Breast epithelium (tissue), 4 donors: ENCODE measurements at regions not wholly inside any gene's neighbourhood (a gene's known extent, or its start where the extent isn't known, plus 50 kb on each side); places are given as distances from the start of the nearest gene placed in this dataset.

Experiments
- DNase-seq, 2 donors: peaks; one replicate each; pipeline ENCODE4 v3.0.0-alpha.2; 2019; ENCODE audit warnings: low spot score in 2 of 2
- H3K27ac ChIP-seq, 2 donors: fragments of 200-600 bp; sonication (generic) in 1 of 2; one replicate each; pipeline ENCODE4 v1.5.1; 2016 to 2019; ENCODE audit warnings: mild to moderate bottlenecking in 1 of 2
- H3K27me3 ChIP-seq, 2 donors: fragments of 200-600 bp; sonication (generic) in 1 of 2; one replicate each; pipeline versions ENCODE4 v1.5.1 to v1.6.0; 2017 to 2019; ENCODE audit warnings: control low read depth in 1 of 2, mild to moderate bottlenecking in 1 of 2
- H3K36me3 ChIP-seq: fragments of 200-600 bp; one replicate; pipeline ENCODE4 v1.5.1; 2019
- H3K4me1 ChIP-seq, 2 donors: fragments of 200-600 bp; sonication (generic); one replicate each; pipeline ENCODE4 v1.5.1; 2016 to 2019; ENCODE audit warnings: control low read depth in 1 of 2
- H3K4me3 ChIP-seq, 3 donors: fragments of 200-600 bp; sonication (generic); 1 replicate in 2 of 3; 2 replicates in 1 of 3; pipeline ENCODE4 v1.5.1; 2016 to 2019; ENCODE audit warnings: mild to moderate bottlenecking in 3 of 3, moderate library complexity in 2 of 3
- H3K9me3 ChIP-seq, 2 donors: fragments of 200-600 bp; sonication (generic) in 1 of 2; one replicate each; pipeline ENCODE4 v1.5.1; 2016 to 2019; ENCODE audit warnings: control low read depth in 1 of 2
- POLR2A ChIP-seq: fragments of 450-650 bp; IDR thresholded peaks from one replicate; pipeline ENCODE4 v1.6.1; 2016; ENCODE audit warnings: antibody characterized with exemption, mild to moderate bottlenecking, moderate library complexity
- POLR2AphosphoS5 ChIP-seq, 3 donors: sonication (generic); formaldehyde crosslinking; IDR thresholded peaks; one replicate each; pipeline ENCODE4 v1.6.1; 2017; ENCODE audit warnings: antibody characterized with exemption in 3 of 3
- intact Hi-C: fragments of 100-400 bp; cut with DNase I; formaldehyde crosslinking; loops from one replicate; pipeline ENCODE4 v1.15.1; 2023; ENCODE audit warnings: low total_unique reads
- TF ChIP-seq, protein P1 (sequence below), 3 donors: fragments of 450-650 bp; IDR thresholded peaks; one replicate each; pipeline ENCODE4 v1.5.1; 2016 to 2017; ENCODE audit warnings: antibody characterized with exemption in 3 of 3, mild to moderate bottlenecking in 3 of 3, moderate library complexity in 3 of 3

DNA sequence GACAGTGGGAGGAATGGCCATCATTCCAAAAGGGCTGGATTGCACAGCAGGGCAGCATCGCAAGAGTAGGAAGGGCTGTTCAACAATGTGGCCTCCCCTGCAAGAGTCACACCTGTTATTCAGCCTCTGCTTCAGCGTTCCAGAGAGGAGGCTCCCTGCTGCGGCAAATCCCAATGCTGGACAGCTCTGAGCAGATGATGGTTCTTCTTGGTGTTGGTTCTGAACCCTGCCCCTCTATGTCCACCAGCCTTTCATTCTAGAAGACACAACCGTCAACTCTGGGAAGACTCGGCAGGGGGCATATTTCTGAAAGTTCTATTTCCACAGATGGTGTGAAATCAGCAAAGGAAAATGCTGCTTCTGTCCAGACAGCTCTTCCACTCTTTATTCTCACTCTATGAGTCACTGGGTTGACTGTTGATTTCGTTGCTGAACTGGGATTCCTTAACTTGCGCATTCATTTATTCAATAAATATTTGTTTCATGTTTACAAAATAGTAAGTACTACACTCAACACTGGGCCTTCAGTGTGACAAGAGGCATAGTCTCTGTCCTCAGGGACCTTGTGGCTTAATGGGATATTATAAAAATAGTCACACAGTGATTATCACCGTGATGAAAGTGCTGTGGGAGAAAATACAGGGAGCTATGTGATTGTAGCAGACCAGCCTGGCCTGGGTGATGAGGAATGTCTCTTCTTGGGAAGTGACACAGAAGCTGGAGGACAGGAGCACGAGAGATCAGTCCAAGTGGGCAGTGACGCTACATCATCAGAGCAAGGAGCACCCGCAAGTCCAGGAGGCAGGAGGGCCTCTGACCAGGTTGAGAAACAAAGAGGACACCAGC is 260.3 kb downstream of the SIPA1L2 start:
- intact Hi-C loops, result loop anchor here (1.0 kb wide), 1 partner anchor 8 kb away; no protein-coding TSS in a partner anchor
- Histone ChIP-seq H3K4me1 (no peaks in the 10 kb centered on the region), H3K4me3 (no peak overlapping the region), H3K27me3 (no peaks in the 10 kb centered on the region), H3K36me3 (no peaks in the 10 kb centered on the region), H3K9me3 (no peaks in the 10 kb centered on the region), H3K27ac (no peak overlapping the region)
- no peak for DNase-seq
- TF ChIP-seq POLR2AphosphoS5 (IDR thresholded peaks at IDR 0.05) (no peak), POLR2A (no peak)
- TF ChIP-seq, protein P1, sequence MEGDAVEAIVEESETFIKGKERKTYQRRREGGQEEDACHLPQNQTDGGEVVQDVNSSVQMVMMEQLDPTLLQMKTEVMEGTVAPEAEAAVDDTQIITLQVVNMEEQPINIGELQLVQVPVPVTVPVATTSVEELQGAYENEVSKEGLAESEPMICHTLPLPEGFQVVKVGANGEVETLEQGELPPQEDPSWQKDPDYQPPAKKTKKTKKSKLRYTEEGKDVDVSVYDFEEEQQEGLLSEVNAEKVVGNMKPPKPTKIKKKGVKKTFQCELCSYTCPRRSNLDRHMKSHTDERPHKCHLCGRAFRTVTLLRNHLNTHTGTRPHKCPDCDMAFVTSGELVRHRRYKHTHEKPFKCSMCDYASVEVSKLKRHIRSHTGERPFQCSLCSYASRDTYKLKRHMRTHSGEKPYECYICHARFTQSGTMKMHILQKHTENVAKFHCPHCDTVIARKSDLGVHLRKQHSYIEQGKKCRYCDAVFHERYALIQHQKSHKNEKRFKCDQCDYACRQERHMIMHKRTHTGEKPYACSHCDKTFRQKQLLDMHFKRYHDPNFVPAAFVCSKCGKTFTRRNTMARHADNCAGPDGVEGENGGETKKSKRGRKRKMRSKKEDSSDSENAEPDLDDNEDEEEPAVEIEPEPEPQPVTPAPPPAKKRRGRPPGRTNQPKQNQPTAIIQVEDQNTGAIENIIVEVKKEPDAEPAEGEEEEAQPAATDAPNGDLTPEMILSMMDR (IDR thresholded peaks at IDR 0.05), result no peak

DNA sequence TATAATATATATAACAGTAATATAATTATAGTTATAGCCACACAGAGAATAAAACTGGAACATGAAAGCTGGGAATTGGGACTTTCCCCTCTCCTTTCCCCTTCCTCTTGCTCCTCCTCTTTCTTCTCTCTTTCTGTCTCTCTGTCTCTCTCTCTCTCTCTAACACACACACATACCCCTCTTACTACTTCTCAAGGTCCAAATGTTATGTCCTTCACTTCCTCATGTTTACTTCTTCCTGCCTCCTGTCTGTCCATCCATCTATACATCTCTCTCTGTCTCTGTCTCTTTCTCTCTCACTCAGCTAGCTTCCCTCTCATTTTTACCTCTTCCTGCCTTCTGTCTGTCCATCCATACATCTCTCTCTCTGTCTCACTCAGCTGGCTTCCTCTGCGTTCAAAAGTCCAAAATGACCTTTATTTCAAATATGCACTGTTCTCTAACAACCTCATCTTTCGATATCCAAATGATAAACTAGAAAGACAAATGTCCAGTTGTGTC is 261.1 kb downstream of the SIPA1L2 start:
- Histone ChIP-seq H3K4me3 (no peak overlapping the region), H3K9me3 (no peaks in the 10 kb centered on the region), H3K4me1 (no peaks in the 10 kb centered on the region), H3K27ac (no peak overlapping the region), H3K36me3 (no peaks in the 10 kb centered on the region), H3K27me3 (no peaks in the 10 kb centered on the region)
- TF ChIP-seq, protein P1 (IDR thresholded peaks at IDR 0.05), result no peak
- TF ChIP-seq POLR2A (no peak), POLR2AphosphoS5 (IDR thresholded peaks at IDR 0.05) (no peak)
- DNase-seq, result no peak
- intact Hi-C loops, result loop anchor here (1.0 kb wide), 1 partner anchor 8 kb away; no protein-coding TSS in a partner anchor

DNA sequence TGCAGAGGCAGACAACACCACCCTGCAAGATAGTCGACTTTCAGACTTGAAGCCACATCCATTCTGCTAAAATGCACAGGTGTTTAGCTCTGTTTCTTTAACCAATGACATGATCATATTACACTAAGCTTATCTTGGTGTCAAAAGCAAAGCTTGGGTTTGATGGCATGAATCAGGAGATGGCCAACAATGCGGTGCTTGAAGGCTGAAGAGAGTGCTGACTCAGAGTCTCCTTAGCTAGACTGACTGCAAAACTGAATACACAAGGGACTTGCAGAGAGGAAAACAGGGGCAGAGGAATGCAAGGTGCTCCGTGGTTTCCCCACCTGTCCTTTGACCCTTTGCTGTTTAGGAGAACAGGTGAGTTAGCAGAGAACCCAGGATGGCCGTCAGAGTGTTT is 262.6 kb downstream of the SIPA1L2 start:
- Histone ChIP-seq H3K9me3 (no peaks in the 10 kb centered on the region), H3K4me1 (no peaks in the 10 kb centered on the region), H3K27ac (no peak overlapping the region), H3K4me3 (no peak overlapping the region), H3K27me3 (no peaks in the 10 kb centered on the region), H3K36me3 (no peaks in the 10 kb centered on the region)
- intact Hi-C loops, result no loop called here
- TF ChIP-seq, protein P1 (IDR thresholded peaks at IDR 0.05), result no peak
- no peak for TF ChIP-seq POLR2AphosphoS5 (IDR thresholded peaks at IDR 0.05)
- no peak for TF ChIP-seq POLR2A
- no peak for DNase-seq

DNA sequence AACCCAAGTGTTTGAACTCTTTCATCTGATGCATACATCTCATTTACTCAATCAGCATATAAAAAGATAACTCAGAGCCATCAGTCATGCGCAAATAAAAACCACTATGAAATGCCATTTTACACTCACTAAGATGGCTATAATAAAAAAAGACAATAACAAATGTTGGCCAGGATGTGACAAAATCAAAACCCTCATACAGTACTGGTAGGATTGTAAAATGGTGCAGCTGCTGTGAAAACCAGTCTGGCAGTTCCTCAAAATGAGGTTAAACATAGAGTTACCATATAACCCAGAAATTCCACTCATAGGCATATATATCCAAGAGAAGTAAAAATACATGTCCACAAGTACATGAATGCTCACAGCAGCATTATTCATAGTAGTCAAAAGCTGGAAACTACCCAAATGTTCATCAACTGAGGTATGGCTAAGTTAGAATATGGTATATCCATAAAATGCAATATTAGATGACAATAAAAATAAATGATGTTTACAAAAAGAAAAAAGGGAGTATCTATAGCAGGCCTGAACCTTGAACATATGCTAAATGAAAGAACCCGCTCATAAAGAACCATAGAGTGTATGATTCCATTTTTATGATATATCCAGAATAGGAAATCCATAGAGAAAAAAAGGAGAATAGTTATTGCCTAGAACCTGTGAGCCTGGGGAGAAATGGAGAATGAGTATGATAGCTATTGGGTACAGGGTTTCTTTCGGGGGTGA is 265.1 kb downstream of the SIPA1L2 start:
- DNase-seq, result no peak
- TF ChIP-seq, protein P1 (IDR thresholded peaks at IDR 0.05), result no peak
- no peak for TF ChIP-seq POLR2A
- no peak for TF ChIP-seq POLR2AphosphoS5 (IDR thresholded peaks at IDR 0.05)

DNA sequence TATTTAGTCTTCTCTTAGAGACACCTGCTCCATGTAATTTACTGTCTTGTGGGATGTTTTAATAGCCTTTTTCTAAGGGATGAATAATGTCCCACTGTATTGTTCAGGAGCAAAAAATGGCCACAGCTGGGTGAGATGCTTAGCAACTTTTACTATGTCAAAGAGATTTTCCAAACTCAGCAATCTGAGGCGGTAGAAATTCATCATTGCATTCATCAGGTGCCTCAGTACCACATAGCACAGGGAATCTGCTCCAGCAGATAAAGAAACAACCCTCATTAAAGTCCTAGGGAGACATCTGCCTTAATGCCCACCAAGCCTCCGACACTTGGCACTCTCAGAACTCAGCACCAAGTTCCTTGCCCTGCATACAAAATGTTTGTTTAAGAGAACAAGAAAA is 266.9 kb downstream of the SIPA1L2 start:
- H3K27me3 ChIP-seq, result no peaks in the 10 kb centered on the region

More for the DNA sequence above, 265.1 kb downstream of the SIPA1L2 start:
- H3K36me3 ChIP-seq, result no peaks in the 10 kb centered on the region
- intact Hi-C loops, result no loop called here
- no peaks in the 10 kb centered on the region for H3K4me1 ChIP-seq
- no peak overlapping the region for H3K27ac ChIP-seq
- H3K9me3 ChIP-seq, result no peaks in the 10 kb centered on the region
- H3K27me3 ChIP-seq, result no peaks in the 10 kb centered on the region
- H3K4me3 ChIP-seq, result no peak overlapping the region

More for the DNA sequence above, 266.9 kb downstream of the SIPA1L2 start:
- Histone ChIP-seq H3K9me3 (no peaks in the 10 kb centered on the region), H3K36me3 (no peaks in the 10 kb centered on the region), H3K4me1 (no peaks in the 10 kb centered on the region), H3K4me3 (no peak overlapping the region), H3K27ac (no peak overlapping the region)
- no peak for DNase-seq
- intact Hi-C loops, result no loop called here
- TF ChIP-seq POLR2AphosphoS5 (IDR thresholded peaks at IDR 0.05), result no peak
- TF ChIP-seq POLR2A, result no peak
- TF ChIP-seq, protein P1 (IDR thresholded peaks at IDR 0.05), result no peak
